Peyer's patch (tissue), 4 donors: ENCODE measurements at regions not wholly inside any gene's neighbourhood (a gene's known extent, or its start where the extent isn't known, plus 50 kb on each side); places are given as distances from the start of the nearest gene placed in this dataset.

Experiments used
- POLR2A ChIP-seq, 2 donors: fragments of 450-650 bp; IDR thresholded peaks; one replicate each; pipeline ENCODE4 v1.5.1; 2017; ENCODE audit warnings: antibody characterized with exemption in 2 of 2, mild to moderate bottlenecking in 2 of 2, moderate library complexity in 2 of 2
- TF ChIP-seq, protein P1 (sequence below), 6 experiments: fragments of 450-650 bp in 4 of 6; fragments of 200-600 bp in 2 of 6; sonication (generic) in 1 of 6; IDR thresholded peaks; one replicate each; pipeline ENCODE4 v1.5.1; 2017 to 2019; ENCODE audit warnings: antibody characterized with exemption in 6 of 6, mild to moderate bottlenecking in 3 of 6, moderate library complexity in 1 of 6

DNA sequence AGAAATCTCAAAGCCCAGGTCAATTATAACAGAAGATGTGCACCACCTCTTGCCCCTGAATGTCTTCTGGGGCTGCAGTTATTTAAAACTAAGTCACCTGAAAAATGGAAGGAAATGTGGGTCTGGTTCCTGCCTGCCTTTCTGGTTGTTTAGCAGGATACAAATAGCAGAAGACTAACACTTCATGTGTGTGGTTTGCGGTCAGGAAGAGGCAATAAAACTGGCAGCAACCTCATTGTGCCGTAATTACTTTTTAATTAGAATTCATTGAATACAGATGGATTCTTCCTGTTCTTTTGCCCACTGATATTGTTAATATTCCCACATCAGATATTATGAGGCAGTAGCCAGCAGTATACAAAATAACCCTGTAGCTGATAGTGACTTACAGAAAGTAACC is 345.7 kb downstream of the ZNF326 start:
- TF ChIP-seq POLR2A (IDR thresholded peaks at IDR 0.05), result no peak
- TF ChIP-seq, protein P1, sequence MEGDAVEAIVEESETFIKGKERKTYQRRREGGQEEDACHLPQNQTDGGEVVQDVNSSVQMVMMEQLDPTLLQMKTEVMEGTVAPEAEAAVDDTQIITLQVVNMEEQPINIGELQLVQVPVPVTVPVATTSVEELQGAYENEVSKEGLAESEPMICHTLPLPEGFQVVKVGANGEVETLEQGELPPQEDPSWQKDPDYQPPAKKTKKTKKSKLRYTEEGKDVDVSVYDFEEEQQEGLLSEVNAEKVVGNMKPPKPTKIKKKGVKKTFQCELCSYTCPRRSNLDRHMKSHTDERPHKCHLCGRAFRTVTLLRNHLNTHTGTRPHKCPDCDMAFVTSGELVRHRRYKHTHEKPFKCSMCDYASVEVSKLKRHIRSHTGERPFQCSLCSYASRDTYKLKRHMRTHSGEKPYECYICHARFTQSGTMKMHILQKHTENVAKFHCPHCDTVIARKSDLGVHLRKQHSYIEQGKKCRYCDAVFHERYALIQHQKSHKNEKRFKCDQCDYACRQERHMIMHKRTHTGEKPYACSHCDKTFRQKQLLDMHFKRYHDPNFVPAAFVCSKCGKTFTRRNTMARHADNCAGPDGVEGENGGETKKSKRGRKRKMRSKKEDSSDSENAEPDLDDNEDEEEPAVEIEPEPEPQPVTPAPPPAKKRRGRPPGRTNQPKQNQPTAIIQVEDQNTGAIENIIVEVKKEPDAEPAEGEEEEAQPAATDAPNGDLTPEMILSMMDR (IDR thresholded peaks at IDR 0.05), result no peak
